ENCODE measurements at regions not wholly inside any gene's neighbourhood (a gene's known extent, or its start where the extent isn't known, plus 50 kb on each side); places are given as distances from the start of the nearest gene placed in this dataset.

DNA sequence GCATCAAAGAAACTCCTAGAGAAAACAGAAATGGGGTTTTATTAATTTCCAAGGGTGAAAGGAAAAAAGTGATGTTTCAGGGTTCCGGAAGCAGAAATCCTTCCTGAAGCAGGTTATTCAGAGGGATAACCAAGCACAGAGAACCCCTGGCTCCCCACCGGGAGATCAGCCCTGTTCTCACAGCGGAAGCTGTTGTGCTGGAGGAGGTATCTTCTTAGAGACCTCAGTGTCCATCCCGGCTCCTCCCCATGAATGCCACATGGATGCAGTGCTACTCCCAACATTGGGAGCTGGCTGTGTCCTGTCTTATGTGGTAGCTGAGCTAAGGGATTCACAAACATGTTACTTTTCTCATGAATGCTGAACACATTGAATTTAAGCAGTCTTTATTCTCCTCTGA, 80.9 kb upstream of the IRX2 start:
- TF ChIP-seq, protein P1, sequence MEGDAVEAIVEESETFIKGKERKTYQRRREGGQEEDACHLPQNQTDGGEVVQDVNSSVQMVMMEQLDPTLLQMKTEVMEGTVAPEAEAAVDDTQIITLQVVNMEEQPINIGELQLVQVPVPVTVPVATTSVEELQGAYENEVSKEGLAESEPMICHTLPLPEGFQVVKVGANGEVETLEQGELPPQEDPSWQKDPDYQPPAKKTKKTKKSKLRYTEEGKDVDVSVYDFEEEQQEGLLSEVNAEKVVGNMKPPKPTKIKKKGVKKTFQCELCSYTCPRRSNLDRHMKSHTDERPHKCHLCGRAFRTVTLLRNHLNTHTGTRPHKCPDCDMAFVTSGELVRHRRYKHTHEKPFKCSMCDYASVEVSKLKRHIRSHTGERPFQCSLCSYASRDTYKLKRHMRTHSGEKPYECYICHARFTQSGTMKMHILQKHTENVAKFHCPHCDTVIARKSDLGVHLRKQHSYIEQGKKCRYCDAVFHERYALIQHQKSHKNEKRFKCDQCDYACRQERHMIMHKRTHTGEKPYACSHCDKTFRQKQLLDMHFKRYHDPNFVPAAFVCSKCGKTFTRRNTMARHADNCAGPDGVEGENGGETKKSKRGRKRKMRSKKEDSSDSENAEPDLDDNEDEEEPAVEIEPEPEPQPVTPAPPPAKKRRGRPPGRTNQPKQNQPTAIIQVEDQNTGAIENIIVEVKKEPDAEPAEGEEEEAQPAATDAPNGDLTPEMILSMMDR (IDR thresholded peaks at IDR 0.05) = no peak
- H3K36me3 Mint-ChIP-seq (ENCODE audit: low read depth) = no peaks in the 10 kb centered on the region
- H3K9me3 Mint-ChIP-seq = peaks cover 12% of the 10 kb centered on the region
- no peak overlapping the region for H3K4me3 Mint-ChIP-seq
- no peaks in the 10 kb centered on the region for H3K4me1 Mint-ChIP-seq (ENCODE audit: low read depth)
- no peaks in the 10 kb centered on the region for H3K27me3 Mint-ChIP-seq (ENCODE audit: insufficient read depth)
- DNase-seq = no peak
- H3K27ac Mint-ChIP-seq = no peak overlapping the region

DNA sequence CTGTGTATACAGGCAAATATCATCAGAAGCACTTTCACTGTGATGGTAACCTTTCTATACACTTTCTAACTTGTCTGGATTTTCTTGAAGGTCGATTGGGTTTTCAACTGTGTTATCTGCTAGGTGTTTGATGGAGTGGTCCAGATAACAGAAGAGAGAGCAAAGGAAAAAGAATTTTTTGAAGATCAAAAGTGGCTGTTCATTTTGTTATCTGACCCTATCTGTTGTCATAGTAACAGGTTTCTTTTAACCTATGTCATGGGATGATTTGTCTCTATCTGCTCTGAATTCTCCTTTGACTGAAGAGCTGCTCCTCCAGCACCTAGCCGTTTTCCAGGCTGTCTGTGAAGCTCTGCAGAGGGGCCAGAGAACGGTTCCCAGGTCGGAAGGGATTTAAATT, 77.8 kb upstream of the IRX2 start:
- no peak overlapping the region for H3K4me3 Mint-ChIP-seq
- TF ChIP-seq, protein P1 (IDR thresholded peaks at IDR 0.05) = no peak
- H3K27me3 Mint-ChIP-seq (ENCODE audit: insufficient read depth) = no peaks in the 10 kb centered on the region
- H3K9me3 Mint-ChIP-seq = peaks cover 20% of the 10 kb centered on the region
- H3K4me1 Mint-ChIP-seq (ENCODE audit: low read depth) = no peaks in the 10 kb centered on the region
- no peaks in the 10 kb centered on the region for H3K36me3 Mint-ChIP-seq (ENCODE audit: low read depth)
- DNase-seq = no peak
- H3K27ac Mint-ChIP-seq = no peak overlapping the region

DNA sequence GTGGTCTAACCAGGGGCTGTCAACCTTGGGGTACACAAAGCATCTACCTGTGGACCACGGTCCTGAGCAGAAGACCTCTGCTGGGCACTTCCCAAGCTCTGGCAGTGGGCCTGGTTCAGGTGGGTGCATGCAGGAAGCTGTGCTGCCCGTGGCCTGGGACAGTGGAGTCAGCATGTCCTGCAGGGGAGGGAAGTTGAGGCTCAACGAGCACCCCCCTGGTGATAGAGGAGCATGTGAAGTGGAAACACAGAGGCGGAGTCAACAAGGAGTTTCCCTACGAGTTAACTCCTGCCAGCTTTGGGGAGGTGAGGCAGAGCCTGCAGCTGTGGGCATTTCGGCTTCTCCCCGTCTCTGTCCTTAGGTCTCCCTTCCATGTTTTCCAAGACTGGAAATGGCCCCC, 67.5 kb upstream of the IRX2 start:
- Mint-ChIP-seq H3K27ac (no peak overlapping the region), H3K4me3 (no peak overlapping the region), H3K9me3 (peaks cover 37% of the 10 kb centered on the region), H3K27me3 (ENCODE audit: insufficient read depth) (peaks cover 3% of the 10 kb centered on the region; the same call in 1 of the 2 replicates), H3K4me1 (ENCODE audit: low read depth) (no peaks in the 10 kb centered on the region), H3K36me3 (ENCODE audit: low read depth) (peaks cover 3% of the 10 kb centered on the region; the same call in 1 of the 2 replicates)
- DNase-seq = no peak
- TF ChIP-seq, protein P1 (IDR thresholded peaks at IDR 0.05) = no peak

DNA sequence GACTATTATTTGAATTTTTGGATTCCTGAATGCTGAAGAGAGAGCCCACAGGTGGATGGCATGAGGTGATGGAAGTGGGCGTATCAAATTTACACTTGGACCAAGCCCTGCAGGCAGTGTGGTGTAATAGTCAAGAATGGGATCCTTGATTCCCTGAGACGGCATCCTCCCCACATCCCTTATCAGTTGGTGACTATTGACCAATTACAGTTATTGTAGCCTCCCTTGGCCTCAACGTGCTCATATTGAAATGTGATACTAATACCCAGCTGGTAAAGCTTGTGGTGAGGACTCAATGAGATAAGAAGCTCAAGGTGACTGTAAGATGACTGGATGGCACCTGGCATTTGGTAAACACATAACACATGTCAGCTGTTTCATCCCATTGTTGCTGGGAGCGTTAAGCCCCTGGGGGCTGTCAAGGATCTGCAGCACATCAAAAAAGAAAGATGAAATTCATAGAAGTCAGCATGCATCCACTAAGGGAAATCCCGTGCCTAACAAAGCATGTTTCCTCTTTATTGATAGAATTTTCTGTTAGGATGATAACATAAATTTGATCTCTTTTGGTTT, 65.6 kb upstream of the IRX2 start:
- DNase-seq = no peak
- Mint-ChIP-seq H3K4me3 (no peak overlapping the region), H3K27me3 (ENCODE audit: insufficient read depth) (peaks cover 3% of the 10 kb centered on the region; the same call in 1 of the 2 replicates), H3K9me3 (peaks cover 27% of the 10 kb centered on the region), H3K36me3 (ENCODE audit: low read depth) (peaks cover 3% of the 10 kb centered on the region; the same call in 1 of the 2 replicates), H3K27ac (no peak overlapping the region), H3K4me1 (ENCODE audit: low read depth) (no peaks in the 10 kb centered on the region)
- TF ChIP-seq, protein P1 (IDR thresholded peaks at IDR 0.05) = no peak

DNA sequence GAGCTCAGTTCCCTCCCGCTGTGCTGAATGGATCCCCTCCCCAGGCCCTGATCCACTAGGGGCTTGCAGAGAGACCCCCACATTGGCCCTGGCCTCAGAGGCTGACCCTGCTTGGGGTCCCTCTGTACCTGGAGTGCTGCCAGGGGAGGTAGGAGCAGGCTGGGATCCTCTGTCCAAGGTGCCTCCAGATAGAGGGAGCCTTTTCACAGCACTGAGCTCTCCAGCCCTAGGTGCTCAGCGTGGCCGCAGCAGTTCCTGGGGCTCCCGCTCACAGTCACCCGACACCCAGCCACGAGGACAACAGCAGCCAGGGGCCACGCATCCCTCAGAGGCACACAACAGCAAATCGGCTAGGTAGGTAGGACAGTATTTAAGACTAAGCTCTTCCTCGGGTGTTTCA, 62.2 kb upstream of the IRX2 start:
- no peaks in the 10 kb centered on the region for H3K36me3 Mint-ChIP-seq (ENCODE audit: low read depth)
- no peak for DNase-seq
- no peak overlapping the region for H3K27ac Mint-ChIP-seq
- H3K4me1 Mint-ChIP-seq (ENCODE audit: low read depth) = no peaks in the 10 kb centered on the region
- no peak overlapping the region for H3K4me3 Mint-ChIP-seq
- TF ChIP-seq, protein P1 (IDR thresholded peaks at IDR 0.05) = no peak
- peaks cover 19% of the 10 kb centered on the region; the same call in 1 of the 2 replicates for H3K9me3 Mint-ChIP-seq
- peaks cover 1% of the 10 kb centered on the region; the same call in 1 of the 2 replicates for H3K27me3 Mint-ChIP-seq (ENCODE audit: insufficient read depth)

Data from HFFc6 (cell line).